Mesenchymal stem cell (in vitro differentiated cells and primary cell): ENCODE measurements at regions not wholly inside any gene's neighbourhood (a gene's known extent, or its start where the extent isn't known, plus 50 kb on each side); places are given as distances from the start of the nearest gene placed in this dataset.

Source experiments
- DNase-seq: peaks from one replicate; pipeline ENCODE4 v3.0.0-alpha.2; 2013
- H2AFZ ChIP-seq: one replicate; pipeline ENCODE4 v1.6.1; 2013; ENCODE audit warnings: low read depth, mild to moderate bottlenecking, control low read depth, inconsistent platforms, low read length, moderate library complexity
- H2AK5ac ChIP-seq: 2 replicates; pipeline ENCODE4 v1.6.1; 2013; ENCODE audit warnings: low read length, moderate library complexity, mild to moderate bottlenecking, inconsistent platforms; ENCODE audit not compliant: severe bottlenecking
- H2BK120ac ChIP-seq: one replicate; pipeline ENCODE4 v1.6.1; 2013; ENCODE audit warnings: low read depth, mild to moderate bottlenecking, inconsistent platforms, low read length, moderate library complexity
- H2BK12ac ChIP-seq, 2 experiments: one replicate each; pipeline ENCODE4 v1.6.1; 2013; ENCODE audit warnings: inconsistent platforms in 2 of 2, low read length in 2 of 2, mild to moderate bottlenecking in 2 of 2, moderate library complexity in 2 of 2, control low read depth in 1 of 2
- H2BK15ac ChIP-seq: one replicate; pipeline ENCODE4 v1.6.1; 2013; ENCODE audit warnings: mild to moderate bottlenecking, low read depth, inconsistent platforms; ENCODE audit not compliant: poor library complexity, severe bottlenecking
- H2BK5ac ChIP-seq: 2 replicates; pipeline ENCODE4 v1.6.1; 2013; ENCODE audit warnings: low read depth, mild to moderate bottlenecking, low read length, control low read depth, inconsistent platforms; ENCODE audit not compliant: poor library complexity, severe bottlenecking
- H3K14ac ChIP-seq, 2 experiments: one replicate each; pipeline ENCODE4 v1.6.1; 2013; ENCODE audit warnings: inconsistent platforms in 2 of 2, low read length in 2 of 2, control low read depth in 1 of 2, mild to moderate bottlenecking in 1 of 2, moderate library complexity in 1 of 2
- H3K18ac ChIP-seq, 2 experiments: one replicate each; pipeline ENCODE4 v1.6.1; 2013; ENCODE audit warnings: inconsistent platforms in 2 of 2, low read length in 2 of 2, control low read depth in 1 of 2, low read depth in 1 of 2, mild to moderate bottlenecking in 1 of 2
- H3K23ac ChIP-seq, 2 experiments: one replicate each; pipeline ENCODE4 v1.6.1; 2013; ENCODE audit warnings: inconsistent platforms in 2 of 2, low read length in 2 of 2, mild to moderate bottlenecking in 2 of 2, moderate library complexity in 2 of 2, control low read depth in 1 of 2
- H3K27ac ChIP-seq: 2 replicates; pipeline ENCODE4 v1.5.1; 2013; ENCODE audit warnings: mild to moderate bottlenecking, moderate library complexity, low read length, control low read depth, inconsistent platforms; ENCODE audit not compliant: poor library complexity, severe bottlenecking
- H3K27me3 ChIP-seq, 2 experiments: 2 replicates each; pipeline versions ENCODE4 v1.6.1 to v1.7.0; 2013; ENCODE audit warnings: low read length in 2 of 2, mild to moderate bottlenecking in 2 of 2, moderate library complexity in 2 of 2, control low read depth in 1 of 2, inconsistent platforms in 1 of 2; ENCODE audit not compliant: control insufficient read depth in 1 of 2, insufficient read depth in 1 of 2
- H3K36me3 ChIP-seq, 2 experiments: 2 replicates each; pipeline versions ENCODE4 v1.6.1 to v1.7.0; 2013; ENCODE audit warnings: low read length in 2 of 2, control low read depth in 1 of 2, inconsistent platforms in 1 of 2, low read depth in 1 of 2, mild to moderate bottlenecking in 1 of 2; ENCODE audit not compliant: insufficient read depth in 2 of 2, control insufficient read depth in 1 of 2
- H3K4ac ChIP-seq, 2 experiments: one replicate each; pipeline ENCODE4 v1.6.1; 2013; ENCODE audit warnings: inconsistent platforms in 2 of 2, low read length in 2 of 2, mild to moderate bottlenecking in 2 of 2, moderate library complexity in 2 of 2, control low read depth in 1 of 2, low read depth in 1 of 2
- H3K4me1 ChIP-seq: 2 replicates; pipeline ENCODE4 v1.6.1; 2013; ENCODE audit warnings: low read depth, low read length, control low read depth; ENCODE audit not compliant: control insufficient read depth, insufficient read depth
- H3K4me2 ChIP-seq: 2 replicates; pipeline ENCODE4 v1.6.1; 2013; ENCODE audit warnings: low read length, mild to moderate bottlenecking, inconsistent platforms; ENCODE audit not compliant: poor library complexity, severe bottlenecking
- H3K4me3 ChIP-seq, 2 experiments: 2 replicates each; pipeline versions ENCODE4 v1.5.1 to v1.7.0; 2013; ENCODE audit warnings: low read length in 2 of 2, mild to moderate bottlenecking in 2 of 2, control low read depth in 1 of 2, low read depth in 1 of 2; ENCODE audit not compliant: insufficient read depth in 1 of 2
- H3K79me1 ChIP-seq: replicated peaks from 2 replicates; pipeline ENCODE4 v1.6.1; 2013; ENCODE audit warnings: mild to moderate bottlenecking, control low read depth, low read length, inconsistent platforms; ENCODE audit not compliant: poor library complexity, severe bottlenecking
- H3K9ac ChIP-seq: 2 replicates; pipeline ENCODE4 v1.7.0; 2013; ENCODE audit warnings: mild to moderate bottlenecking, low read length, moderate library complexity
- H3K9me3 ChIP-seq: 2 replicates; pipeline ENCODE4 v1.7.0; 2013; ENCODE audit warnings: mild to moderate bottlenecking, low read length; ENCODE audit not compliant: control insufficient read depth
- H4K8ac ChIP-seq: one replicate; pipeline ENCODE4 v1.6.1; 2013; ENCODE audit warnings: inconsistent platforms, mild to moderate bottlenecking, low read length, moderate library complexity
- H4K91ac ChIP-seq: one replicate; pipeline ENCODE4 v1.6.1; 2013; ENCODE audit warnings: mild to moderate bottlenecking, low read length, inconsistent platforms
- WGBS: methylation state at CpG from one replicate; pipeline ENCODE4 v1.1.7; 2013; ENCODE audit warnings: mixed read lengths; 5-methylcytosine and 5-hydroxymethylcytosine counted together

GRCh38 chr11:19560156-19560555, 152.5 kb upstream of the NAV2 start:
- H3K23ac ChIP-seq, result no peak overlapping the region
- no peaks in the 10 kb centered on the region for H3K79me1 ChIP-seq
- H3K9me3 ChIP-seq, result no peaks in the 10 kb centered on the region
- no peak overlapping the region for H3K9ac ChIP-seq
- no peak overlapping the region for H4K8ac ChIP-seq
- no peak overlapping the region for H2BK120ac ChIP-seq
- H2AK5ac ChIP-seq, result no peak overlapping the region
- peaks cover 0 to 9% of the 10 kb centered on the region in 2 experiments for H3K27me3 ChIP-seq
- H3K36me3 ChIP-seq, result no peaks in the 10 kb centered on the region
- no peak overlapping the region for H2BK5ac ChIP-seq
- H3K27ac ChIP-seq, result no peak overlapping the region
- H4K91ac ChIP-seq, result no peak overlapping the region
- H3K4me3 ChIP-seq, result no peak overlapping the region
- WGBS, result 80% methylated on average over 4 of the region's 5 CpGs
- no peak overlapping the region for H3K14ac ChIP-seq
- H2BK12ac ChIP-seq, result no peak overlapping the region
- H2AFZ ChIP-seq, result no peak overlapping the region
- no peak for DNase-seq
- H2BK15ac ChIP-seq, result no peak overlapping the region
- H3K4ac ChIP-seq, result no peak overlapping the region
- H3K4me1 ChIP-seq, result peaks cover 3% of the 10 kb centered on the region
- no peak overlapping the region for H3K4me2 ChIP-seq
- H3K18ac ChIP-seq, result no peak overlapping the region

- H3K4ac ChIP-seq, result no peak overlapping the region
- no peak overlapping the region for H4K8ac ChIP-seq
- H3K27me3 ChIP-seq, result peaks cover 0 to 9% of the 10 kb centered on the region in 2 experiments
- no peak for DNase-seq
- no peak overlapping the region for H3K9ac ChIP-seq
- no peak overlapping the region for H3K4me3 ChIP-seq
- no peak overlapping the region for H4K91ac ChIP-seq
- no peak overlapping the region for H2AFZ ChIP-seq
- H2BK5ac ChIP-seq, result no peak overlapping the region
- H2BK120ac ChIP-seq, result no peak overlapping the region
- no peak overlapping the region for H2BK12ac ChIP-seq
- H2BK15ac ChIP-seq, result no peak overlapping the region
- no peaks in the 10 kb centered on the region for H3K79me1 ChIP-seq
- no peak overlapping the region for H3K27ac ChIP-seq
- H3K14ac ChIP-seq, result no peak overlapping the region
- no peak overlapping the region for H2AK5ac ChIP-seq
- H3K9me3 ChIP-seq, result no peaks in the 10 kb centered on the region
- H3K4me1 ChIP-seq, result peaks cover 3% of the 10 kb centered on the region
- H3K36me3 ChIP-seq, result no peaks in the 10 kb centered on the region
- H3K4me2 ChIP-seq, result no peak overlapping the region
- no peak overlapping the region for H3K23ac ChIP-seq
- WGBS, result 57% methylated on average over 6 of the region's 6 CpGs
- H3K18ac ChIP-seq, result no peak overlapping the region
Measured at GRCh38 chr11:19559746-19560145, 152.9 kb upstream of the NAV2 start.

GRCh38 chr11:19558189-19558986, 154.2 kb upstream of the NAV2 start:
- Histone ChIP-seq H3K4me3 (no peak overlapping the region), H3K9ac (no peak overlapping the region), H3K14ac (no peak overlapping the region), H3K4me2 (no peak overlapping the region), H4K8ac (no peak overlapping the region), H2BK120ac (no peak overlapping the region), H2AK5ac (no peak overlapping the region), H3K18ac (no peak overlapping the region), H3K23ac (no peak overlapping the region), H3K4me1 (peaks cover 2% of the 10 kb centered on the region), H4K91ac (no peak overlapping the region), H3K79me1 (no peaks in the 10 kb centered on the region), H2BK15ac (no peak overlapping the region), H3K27ac (no peak overlapping the region), H2AFZ (no peak overlapping the region), H3K4ac (no peak overlapping the region), H2BK5ac (no peak overlapping the region), H2BK12ac (no peak overlapping the region), H3K36me3 (no peaks in the 10 kb centered on the region), H3K27me3 (peaks cover 0 to 11% of the 10 kb centered on the region in 2 experiments), H3K9me3 (no peaks in the 10 kb centered on the region)
- 91% methylated on average over 10 of the region's 12 CpGs for WGBS
- no peak for DNase-seq

GRCh38 chr11:19557720-19558140, 154.9 kb upstream of the NAV2 start:
- H4K91ac ChIP-seq, result no peak overlapping the region
- no peak overlapping the region for H2BK5ac ChIP-seq
- no peak overlapping the region for H3K4me3 ChIP-seq
- H2BK120ac ChIP-seq, result no peak overlapping the region
- no peak overlapping the region for H2BK15ac ChIP-seq
- H3K4me1 ChIP-seq, result peaks cover 2% of the 10 kb centered on the region
- no peak overlapping the region for H3K23ac ChIP-seq
- no peak overlapping the region for H3K27ac ChIP-seq
- H4K8ac ChIP-seq, result no peak overlapping the region
- H2BK12ac ChIP-seq, result no peak overlapping the region
- DNase-seq, result peak; percentile 71
- no peak overlapping the region for H3K18ac ChIP-seq
- no peak overlapping the region for H3K4me2 ChIP-seq
- H3K9me3 ChIP-seq, result no peaks in the 10 kb centered on the region
- no peak overlapping the region for H2AK5ac ChIP-seq
- no peak overlapping the region for H3K4ac ChIP-seq
- no peak overlapping the region for H3K9ac ChIP-seq
- 2% methylated on average over 5 of the region's 7 CpGs for WGBS
- H3K27me3 ChIP-seq, result peaks cover 0 to 17% of the 10 kb centered on the region in 2 experiments
- H3K14ac ChIP-seq, result no peak overlapping the region
- H2AFZ ChIP-seq, result no peak overlapping the region
- no peaks in the 10 kb centered on the region for H3K79me1 ChIP-seq
- no peaks in the 10 kb centered on the region for H3K36me3 ChIP-seq
